HepG2 (cell line): ENCODE measurements at regions not wholly inside any gene's neighbourhood (a gene's known extent, or its start where the extent isn't known, plus 50 kb on each side); places are given as distances from the start of the nearest gene placed in this dataset.

Experiments
- MTF2 ChIP-seq: sonication (generic); formaldehyde crosslinking; IDR thresholded peaks from 2 replicates; pipeline ENCODE4 v1.5.0; 2020; ENCODE audit warnings: missing genetic modification reagents, borderline replicate concordance
- TFDP2 ChIP-seq: sonication (generic); formaldehyde crosslinking; IDR thresholded peaks from 2 replicates; pipeline ENCODE4 v1.4.0; 2020; ENCODE audit warnings: missing genetic modification reagents
- ZNF318 ChIP-seq: sonication (generic); formaldehyde crosslinking; IDR thresholded peaks from 2 replicates; pipeline ENCODE4 v1.4.0; 2020; ENCODE audit warnings: mild to moderate bottlenecking, missing genetic modification reagents

GRCh38 chr16:76748461-76749348 is 442.3 kb upstream of the MON1B start (continued):
- no peak for TF ChIP-seq ZNF318 (CRISPR knock-in tag)
- no peak for TF ChIP-seq MTF2 (CRISPR knock-in tag)
- no peak for TF ChIP-seq TFDP2 (CRISPR knock-in tag)
